NCI-H2171 treated with DMSO at 0.1 percent for 48 hours (cell line): ENCODE measurements at regions not wholly inside any gene's neighbourhood (a gene's known extent, or its start where the extent isn't known, plus 50 kb on each side); places are given as distances from the start of the nearest gene placed in this dataset.

Experiments
- DNase-seq: peaks from one replicate; lab custom pipeline; 2025; lab: John Stamatoyannopoulos, UW

DNA sequence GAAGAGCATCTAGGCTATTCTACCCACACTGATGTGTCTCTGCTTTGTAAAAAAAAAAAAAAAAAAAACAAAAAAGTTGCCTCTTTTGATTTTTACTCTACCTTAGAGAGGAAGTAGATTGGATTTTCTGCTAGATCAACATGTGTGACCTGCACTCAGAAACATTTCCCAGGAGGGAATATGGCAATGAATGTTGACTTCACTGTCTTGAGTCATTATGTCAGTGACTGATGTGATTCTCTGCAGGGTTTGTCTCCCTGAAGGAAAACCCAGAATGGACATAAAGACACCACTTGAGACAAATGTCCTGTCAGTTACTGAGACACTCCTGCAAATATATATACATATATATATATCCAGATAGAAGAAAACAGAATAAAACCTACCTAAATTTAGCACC, 370.3 kb downstream of the BMPER start:
- DNase-seq = no peak

DNA sequence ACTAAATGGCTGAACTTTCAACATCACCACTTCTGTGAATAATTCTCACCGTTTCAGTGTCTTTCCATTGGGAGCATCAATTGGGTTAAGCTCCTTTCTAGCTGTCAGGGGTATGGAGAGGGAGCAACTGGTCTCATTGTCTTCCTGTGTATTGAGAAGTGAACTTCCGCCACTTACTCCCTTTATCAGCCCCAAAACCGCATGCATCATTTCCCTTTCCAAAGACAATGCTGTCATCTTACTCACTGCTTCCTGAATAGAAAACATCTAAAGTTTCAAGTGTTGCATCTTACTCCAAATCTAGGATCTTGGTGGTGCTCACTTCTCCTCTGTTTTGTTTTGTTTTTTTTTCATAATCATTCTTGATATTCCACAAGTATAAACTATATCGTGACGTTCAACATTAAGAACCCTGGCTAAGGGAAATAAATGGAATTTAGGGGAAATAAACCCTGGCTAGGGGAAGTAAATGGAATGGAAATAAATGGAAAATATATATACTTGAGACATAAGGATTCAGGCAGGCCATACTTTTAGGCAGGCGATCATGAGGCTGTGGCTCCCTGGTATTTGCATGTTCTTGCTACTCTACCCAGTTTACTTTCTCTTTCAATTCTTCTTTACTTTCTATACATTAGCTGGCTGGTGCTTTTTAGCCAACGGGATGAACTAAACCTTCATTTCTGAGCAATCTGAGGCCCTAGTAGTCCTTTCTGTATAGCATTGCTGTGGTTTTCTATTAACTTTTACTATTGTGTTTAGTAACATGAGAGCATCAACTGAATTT, 371.9 kb downstream of the BMPER start:
- DNase-seq = no peak

DNA sequence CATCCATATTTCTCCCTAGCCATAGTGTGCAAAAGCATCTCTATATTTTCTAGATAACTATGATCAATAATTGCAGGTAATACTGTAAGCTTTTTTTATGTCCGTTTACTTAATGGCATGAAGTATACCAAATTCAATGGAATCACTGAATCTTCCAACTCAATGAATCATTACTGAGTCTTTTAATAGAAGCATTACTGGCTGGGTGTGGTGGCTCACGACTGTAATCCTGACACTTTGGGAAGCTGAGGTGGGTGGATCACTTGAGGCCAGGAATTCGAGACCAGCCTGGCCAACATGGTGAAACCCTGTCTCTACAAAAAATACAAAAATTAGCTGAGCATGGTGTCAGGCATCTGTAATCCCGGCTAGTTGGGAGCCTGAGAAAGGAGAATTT, 372.5 kb downstream of the BMPER start:
- no peak for DNase-seq

DNA sequence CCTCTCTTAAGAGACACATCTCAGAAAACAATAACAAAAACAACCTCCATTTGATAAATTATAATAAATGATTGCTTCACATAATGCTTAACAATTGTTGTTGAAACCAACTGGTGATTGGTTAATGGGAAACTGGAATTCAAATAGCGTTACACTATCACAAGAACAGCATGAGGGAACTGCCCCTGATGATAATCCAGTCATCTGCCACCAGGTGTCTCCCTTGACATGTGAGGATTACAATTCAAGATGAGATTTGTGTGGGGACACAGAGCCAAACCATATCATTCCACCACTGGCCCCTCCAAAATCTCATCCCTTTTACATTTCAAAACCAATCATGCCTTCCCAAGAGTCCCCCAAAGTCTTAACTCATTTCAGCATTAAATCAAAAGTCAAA, 375.9 kb downstream of the BMPER start:
- no peak for DNase-seq

DNA sequence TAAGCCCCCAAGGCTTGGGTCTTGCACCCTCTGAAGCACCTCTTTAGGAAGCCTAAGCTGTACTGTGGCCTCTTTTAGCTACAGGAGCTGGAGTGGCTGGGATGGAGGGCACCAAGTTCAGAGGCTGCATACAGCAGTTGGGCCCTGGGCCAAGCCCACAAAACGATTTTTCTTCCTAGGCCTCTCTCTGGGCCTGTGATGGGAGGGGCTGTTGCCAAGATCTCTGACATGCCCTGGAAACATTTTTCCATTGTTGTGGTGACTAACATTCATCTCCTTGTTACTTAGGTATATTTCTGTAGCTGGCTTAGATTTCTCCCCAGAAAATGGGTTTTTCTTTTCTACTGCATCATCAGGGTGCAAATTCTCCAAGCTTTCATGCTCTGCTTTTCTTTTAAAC, 375.7 kb upstream of the NPSR1 start:
- DNase-seq = no peak

DNA sequence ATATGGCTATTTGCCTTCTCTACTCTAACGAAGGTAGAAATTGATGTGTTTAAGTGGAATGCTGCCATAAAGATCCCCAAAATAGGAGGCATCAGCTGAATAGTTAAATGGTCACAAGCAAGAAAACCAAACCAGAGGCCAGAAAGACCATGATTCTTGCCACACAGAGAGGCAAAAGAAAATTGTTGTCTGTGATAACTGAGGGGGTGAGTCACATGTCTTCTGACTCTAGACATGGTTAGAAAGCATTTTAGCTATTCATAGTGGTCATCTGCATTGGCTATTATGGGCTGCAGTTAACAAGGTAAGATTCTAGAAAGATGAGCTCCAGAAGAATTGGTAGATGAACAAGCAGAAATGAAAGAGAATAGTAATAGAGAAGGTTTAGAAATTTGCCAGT, 361.4 kb upstream of the NPSR1 start:
- no peak for DNase-seq

DNA sequence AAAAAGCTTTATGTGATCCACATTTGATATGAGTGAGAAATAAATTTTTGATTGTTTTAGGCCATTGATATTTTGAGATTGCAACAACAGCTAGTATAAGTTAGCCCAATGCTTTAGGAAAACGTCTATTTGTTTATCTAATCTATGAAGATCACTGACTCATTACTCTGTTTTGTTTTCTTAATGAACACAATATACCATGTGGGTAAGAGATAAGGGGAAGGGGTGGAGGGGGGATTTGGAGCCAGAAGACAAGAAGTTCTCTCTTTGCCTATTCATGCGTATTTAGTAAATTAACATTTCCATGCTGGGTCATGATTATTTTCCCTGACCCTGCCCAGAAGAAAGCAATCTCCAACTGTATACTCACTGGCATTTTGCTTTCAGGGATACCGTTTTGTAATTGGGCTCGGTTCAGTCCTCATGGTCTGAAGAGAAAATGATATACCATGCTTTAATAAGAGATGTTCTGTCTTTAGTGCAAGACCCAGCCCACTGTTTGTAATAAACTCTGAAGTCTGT, 359.5 kb upstream of the NPSR1 start:
- no peak for DNase-seq

DNA sequence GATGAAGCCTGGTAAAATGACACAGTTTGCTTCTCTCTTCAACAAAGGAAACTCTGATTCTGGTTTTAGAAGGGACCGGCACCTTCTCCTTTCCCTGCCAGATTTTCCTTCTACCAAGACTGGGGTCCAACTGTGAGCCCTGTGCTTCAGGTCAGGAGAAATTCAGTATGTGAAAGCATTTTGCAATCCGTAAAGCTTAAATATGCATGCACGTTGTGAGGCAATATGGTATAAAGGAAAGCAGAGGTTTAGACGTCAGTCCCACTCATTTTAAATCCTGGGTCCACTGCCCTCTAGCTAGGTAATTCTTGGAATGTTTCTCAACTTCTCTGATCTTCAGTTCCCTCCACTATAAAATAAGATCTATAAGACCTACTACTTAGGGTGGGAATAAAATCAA, 359.0 kb upstream of the NPSR1 start:
- DNase-seq = no peak

DNA sequence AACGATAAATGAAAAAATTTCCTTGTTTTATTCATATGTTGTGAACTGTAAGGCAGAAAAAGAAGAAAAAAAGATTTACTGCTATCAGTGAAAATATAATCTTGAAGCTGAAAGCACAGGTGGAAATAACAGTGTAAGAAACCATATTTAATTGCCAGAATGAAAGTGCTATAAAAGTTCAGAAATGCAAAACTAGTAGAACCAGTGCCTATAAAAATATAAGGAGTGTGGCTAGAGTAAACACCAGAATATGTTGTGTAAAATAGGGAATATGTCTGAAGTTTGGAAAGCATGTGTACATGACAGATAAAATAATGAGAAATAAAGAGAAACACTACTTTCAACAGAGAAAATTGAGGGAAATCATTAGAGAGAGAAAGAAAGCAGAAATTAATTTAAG, 350.5 kb upstream of the NPSR1 start:
- DNase-seq = no peak

DNA sequence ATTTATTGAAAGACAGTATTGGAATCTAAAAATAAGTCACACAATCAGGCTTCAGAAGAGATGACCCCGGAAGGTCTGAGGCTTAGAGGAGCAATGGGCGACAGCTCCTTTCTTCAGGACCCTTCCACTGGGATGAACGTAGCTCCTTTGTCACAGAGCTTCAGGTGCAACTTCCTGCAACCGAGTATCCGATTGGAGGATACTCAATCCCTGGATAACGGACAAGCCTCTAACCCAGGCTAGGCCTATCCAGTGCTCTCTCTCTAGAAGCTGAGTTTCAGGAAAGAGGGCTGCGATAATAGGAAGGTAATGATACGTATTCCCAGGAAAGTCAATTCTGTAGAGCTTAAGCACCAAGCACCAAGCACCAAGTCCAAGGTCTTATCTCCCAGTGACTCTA, 349.4 kb upstream of the NPSR1 start:
- DNase-seq = no peak

DNA sequence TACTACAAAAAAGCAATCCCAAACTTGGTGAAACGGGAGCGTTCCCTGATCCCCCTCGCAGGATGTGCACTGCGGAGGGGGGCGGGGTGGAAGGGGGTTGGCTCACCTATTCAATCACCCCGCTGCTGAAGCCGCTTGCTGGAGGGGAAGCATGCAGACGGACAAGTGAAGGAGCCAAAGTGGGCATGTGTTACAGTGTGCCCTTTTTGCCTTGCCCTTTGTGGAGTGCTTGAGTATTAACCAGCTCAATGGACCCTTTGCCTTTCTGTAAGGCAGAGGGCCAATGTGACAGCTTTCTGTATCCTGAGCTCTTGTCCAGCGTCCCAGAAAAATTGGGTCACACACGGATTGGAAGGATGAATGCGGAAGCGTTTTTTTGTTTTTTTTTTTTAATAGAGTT, 348.9 kb upstream of the NPSR1 start:
- no peak for DNase-seq

DNA sequence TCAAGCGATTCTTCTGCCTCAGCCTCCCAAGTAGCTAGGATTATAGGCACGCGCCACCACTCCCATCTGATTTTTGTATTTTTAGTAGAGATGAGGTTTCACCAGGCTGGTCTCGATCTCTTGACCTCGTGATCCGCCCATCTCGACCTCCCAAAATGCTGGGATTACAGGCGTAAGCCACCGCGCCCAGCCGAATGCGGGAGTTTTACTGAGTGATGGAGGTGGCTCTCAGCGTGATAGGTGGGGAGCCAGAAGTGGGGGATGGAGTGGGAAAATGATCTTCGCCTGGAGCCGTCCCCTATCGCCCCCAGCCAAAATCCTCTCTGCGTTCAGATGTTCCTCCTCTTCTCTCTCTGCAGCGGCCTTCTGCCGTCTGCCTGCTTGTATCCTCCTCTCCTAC, 348.4 kb upstream of the NPSR1 start:
- DNase-seq = no peak

DNA sequence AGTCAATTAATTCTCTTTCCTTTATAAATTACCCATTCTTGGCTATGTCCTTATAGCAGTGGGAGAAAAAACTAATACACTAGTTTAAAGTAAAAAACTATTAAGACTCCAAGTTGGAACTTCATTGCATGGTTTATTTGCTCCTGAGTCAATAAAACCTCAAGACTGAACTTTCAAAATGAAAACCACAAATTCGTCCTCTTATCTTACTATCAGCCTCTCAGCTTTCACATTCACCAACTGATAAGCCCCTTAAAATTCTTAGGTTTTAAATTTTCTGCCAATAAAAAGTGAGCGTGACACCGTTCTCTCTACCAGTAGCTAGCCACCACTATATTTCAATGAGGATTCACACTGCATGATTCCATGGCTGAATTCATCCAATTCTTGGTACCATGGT, 346.4 kb upstream of the NPSR1 start:
- no peak for DNase-seq

DNA sequence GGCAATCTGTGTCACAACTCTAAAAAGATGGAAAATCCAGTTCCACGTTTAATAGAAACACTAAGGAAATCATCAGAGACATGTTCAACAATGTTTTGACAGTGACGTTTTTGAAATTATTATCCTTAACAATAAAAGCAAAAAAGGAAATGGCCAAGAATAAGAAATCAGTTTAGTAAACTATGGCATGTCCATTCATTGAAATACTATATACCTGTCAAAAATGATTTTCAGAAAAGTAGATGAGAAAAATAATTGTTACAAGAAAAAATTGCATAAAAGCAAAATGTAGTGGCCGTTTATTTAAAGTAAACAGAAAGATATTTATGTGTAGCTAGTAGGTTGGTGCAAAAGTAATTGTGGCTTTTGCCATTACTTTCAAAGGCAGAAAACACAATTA, 345.4 kb upstream of the NPSR1 start:
- DNase-seq = no peak

DNA sequence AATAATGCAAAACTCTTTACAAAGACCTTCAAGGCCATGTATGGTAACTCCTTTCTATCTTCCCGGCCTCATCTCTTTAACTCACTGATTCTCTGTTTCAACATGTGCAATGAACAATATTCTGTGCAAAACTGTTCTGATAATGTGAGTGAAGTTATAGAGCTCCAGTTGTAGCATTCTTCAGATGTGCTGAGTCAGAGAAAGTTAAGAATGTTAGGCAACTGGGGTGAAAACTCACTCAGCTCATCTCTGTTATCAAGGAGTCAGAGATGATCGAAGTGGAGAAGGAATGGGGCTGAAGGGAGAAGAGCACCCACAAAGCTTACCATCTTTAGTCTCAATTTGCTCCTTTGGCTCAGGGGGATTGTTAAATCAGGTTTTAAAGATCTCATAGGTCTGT, 344.7 kb upstream of the NPSR1 start:
- no peak for DNase-seq

DNA sequence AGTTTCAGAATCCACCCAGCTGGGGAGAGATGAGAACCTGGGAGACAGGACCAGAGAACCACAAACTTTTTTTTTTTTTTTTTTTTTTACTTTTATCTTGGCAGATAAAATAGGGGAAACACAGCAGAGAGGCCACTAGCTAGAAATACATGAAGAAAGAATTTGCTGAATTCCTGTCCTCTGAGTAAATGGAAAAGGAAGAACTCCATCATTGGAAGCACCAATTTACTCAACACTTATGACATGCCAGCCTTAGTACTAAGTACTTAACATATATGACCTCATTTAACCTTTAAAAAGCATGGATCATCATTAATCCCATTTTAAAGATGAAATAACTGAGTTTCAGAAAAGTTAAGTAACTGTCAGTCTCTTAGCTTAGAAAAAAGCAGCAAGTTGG, 343.0 kb upstream of the NPSR1 start:
- DNase-seq = no peak

DNA sequence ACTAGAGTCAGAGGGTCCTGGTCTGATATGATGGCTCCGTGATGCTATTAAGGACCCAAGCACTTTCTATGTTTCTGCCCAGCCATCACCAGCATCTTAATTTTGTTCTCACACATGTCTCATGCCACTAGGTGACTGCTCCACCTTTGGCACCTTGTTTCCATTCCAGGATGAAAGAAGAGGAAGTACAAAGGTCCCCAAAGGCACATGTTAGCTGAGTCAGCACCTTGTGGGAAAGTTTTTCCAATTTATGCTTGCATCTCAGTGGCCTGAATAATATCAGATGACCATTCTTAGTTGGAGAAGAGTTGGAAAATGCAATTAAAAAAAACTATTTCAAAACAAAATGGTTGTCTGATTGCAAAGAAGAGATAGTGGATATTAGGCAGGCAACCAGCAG, 341.0 kb upstream of the NPSR1 start:
- DNase-seq = no peak

DNA sequence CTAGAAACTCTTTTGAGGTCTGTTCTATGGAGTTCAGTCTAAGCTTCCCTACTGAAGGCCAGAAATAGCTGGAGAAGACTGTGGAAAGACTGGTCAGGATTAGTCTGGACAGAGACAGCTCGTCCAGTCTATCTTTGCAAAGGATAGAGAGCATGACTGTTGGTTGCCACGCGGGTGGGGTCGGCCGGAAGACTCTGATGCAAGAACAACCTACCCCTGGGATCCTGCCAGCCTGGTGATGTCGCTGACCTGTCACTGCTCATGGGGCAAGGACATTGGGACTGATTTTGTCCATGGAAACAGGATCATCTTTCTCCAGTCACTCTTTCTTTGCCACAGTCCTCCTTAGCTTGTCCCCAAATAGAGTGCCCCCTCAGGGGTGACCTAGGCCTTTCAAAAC, 337.6 kb upstream of the NPSR1 start:
- no peak for DNase-seq

DNA sequence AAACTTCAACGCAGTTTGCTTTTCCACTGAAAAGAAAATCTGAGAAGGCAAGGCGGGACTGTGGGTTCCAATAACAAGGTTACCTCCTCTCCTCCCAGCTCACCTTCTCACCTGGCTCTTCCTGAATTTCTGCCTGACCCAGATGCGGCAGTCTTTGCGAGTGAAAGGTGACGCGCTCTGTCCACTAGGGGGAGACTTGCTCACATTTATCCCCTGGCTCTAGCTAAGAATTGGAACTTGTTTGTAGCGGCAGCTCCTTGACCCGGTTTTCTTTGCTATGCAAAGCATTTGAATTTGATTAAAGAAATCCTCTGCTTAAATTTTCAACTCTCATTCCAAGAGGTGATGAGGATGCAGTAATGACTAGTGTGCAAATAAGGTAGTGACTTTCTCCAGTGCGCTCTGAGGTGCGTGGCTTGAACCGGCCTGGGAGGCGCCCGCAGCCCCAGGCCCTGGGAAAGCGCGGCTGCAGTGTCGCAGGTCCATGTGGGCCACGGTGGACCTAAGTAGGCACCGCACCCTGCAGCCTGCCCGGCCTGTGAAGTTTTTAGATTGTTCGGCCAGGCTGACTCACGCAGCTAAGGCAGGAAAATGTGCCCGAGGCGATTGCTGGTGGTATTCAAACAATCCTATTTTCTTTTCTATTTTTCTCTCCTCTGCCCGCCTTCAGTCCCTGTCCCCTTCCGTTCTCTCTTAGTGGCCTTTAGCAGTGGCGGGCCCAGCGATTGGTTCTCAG, 336.9 kb upstream of the NPSR1 start:
- peak; percentile 70 for DNase-seq

DNA sequence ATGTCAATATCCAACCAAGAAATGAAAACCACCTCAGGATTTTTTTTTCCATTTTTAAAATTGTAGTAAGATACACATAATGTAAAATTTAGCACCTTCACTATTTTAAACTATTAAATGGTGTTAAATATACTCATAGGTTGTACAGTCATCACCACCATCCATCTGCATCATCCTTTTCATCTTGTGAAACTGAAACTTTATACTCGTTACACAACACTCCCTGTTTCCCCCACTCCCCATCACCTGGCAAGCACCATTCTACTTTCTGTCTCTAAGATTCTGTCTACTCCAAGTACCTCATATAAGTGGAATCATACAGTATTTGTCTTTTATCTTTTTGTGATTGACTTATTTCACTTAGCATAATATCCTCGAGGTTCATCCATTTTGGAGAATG, 335.2 kb upstream of the NPSR1 start:
- DNase-seq = no peak

DNA sequence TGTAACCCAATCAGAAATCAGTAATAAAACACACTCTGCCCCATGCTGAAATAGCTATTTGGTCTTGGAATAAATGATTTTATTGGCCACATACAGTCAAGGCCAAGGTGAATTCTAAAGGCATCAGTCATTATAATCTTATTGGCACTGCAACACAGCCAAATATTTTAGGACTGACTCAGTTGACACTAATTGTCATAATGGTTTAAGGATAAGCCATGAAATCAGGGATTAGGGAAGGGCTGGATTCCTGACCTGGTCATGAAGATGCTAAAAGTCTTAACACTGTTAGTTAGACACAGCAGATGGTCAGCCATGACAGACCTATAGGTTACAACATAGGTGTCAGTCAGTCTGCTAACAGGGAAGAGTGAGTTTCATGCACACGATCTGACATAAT, 330.3 kb upstream of the NPSR1 start:
- no peak for DNase-seq

DNA sequence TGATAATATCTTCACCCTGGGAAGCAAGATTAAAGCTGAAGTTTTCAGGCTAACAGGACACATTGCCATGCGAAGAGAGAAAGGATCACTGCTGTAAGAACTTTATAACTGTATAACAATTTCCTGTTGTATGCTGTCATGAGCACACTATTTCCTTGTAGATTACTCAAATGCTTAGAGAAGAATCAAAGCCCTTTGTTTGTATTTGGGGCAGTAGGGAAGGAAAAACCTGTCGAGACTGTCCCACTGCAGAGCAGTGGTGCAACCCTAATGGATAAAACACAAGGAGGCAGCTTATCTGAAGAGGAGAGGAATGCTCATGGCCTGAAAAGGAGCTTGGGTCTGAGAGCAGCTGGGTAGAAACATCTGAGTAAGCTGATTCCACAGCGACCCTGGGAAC, 327.7 kb upstream of the NPSR1 start:
- no peak for DNase-seq

DNA sequence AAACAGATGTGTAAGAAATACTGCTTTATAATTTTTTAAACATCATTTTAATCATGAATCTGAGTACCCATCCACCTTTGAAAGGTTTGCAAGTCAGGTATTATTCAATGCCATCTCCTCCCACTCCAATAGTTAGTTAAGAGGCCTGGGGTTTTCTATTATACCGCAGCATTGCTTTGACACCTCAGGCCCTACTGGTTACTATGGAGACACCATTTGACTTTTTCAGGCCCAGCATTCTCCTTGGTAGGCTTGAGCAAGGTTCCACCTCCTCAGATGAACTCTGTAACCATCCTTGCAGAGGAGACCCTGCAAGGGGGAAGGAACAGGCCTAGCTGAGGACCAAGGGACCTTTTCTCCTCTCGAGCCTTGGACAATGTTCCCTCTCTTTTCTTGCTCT, 326.9 kb upstream of the NPSR1 start:
- no peak for DNase-seq

DNA sequence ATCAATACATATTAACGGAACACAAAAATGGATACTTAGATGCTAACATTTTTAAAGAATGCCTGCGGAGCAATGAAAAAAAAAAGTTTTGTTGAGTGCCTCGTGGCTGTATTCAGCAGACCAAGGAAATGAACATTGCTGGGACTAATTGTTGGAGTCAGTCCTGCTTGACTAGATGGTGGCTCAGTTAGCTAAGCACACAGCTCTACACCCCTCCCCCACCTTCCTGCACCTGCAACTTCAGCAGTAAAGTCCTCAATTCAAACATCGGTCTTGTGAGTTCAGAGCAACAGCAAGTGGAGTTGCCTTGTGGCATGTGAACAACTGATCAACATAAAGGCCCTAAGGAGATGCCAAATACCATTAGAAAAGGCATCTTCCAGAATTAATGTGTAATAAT, 326.0 kb upstream of the NPSR1 start:
- no peak for DNase-seq
